ENCODE measurements at regions not wholly inside any gene's neighbourhood (a gene's known extent, or its start where the extent isn't known, plus 50 kb on each side); places are given as distances from the start of the nearest gene placed in this dataset.

DNA sequence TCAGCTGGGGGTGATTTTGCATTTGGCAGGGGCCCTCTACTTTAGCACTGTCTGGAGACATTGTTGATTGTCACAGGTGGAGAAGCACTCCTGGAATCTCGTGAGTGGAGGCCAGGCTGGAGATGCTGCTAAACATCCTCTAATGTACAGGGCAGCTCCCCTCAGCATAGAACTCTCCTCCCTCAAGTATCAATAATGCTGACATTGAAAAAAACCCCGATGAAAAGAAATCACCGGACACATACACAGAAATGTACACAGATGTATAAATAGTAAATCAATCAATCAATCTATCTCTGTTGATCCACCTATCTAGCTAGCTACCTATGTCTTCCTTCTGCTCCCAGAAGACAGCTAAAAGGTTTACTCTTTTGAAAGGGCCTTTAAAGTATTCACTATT is 89.4 kb upstream of the KCNJ15 start:
- Histone ChIP-seq H3K4me1 (peaks cover 0 to 20% (median 0%) of the 10 kb centered on the region in 4 donors), H3K36me3 (no peaks in the 10 kb centered on the region), H3K27ac (no peak overlapping the region), H3K27me3 (no peaks in the 10 kb centered on the region), H3K4me3 (no peak overlapping the region), H3K9me3 (no peaks in the 10 kb centered on the region)
- TF ChIP-seq EP300 (IDR thresholded peaks at IDR 0.05) = no peak
- no peak for TF ChIP-seq CTCF (IDR thresholded peaks at IDR 0.05)
- no peak for TF ChIP-seq POLR2A (IDR thresholded peaks at IDR 0.05)
- 91 to 93% methylated on average over 3 of the region's 3 CpGs for WGBS, 2 donors
- DNase-seq (ENCODE audit: low spot score in 2 of 2) = no peak

GRCh38 chr21:38170283-38170682 is 86.5 kb upstream of the KCNJ15 start:
- WGBS, 2 donors = 46 to 59% methylated on average over 2 of the region's 2 CpGs
- no peak overlapping the region for H3K27ac ChIP-seq
- H3K36me3 ChIP-seq = no peaks in the 10 kb centered on the region
- H3K4me1 ChIP-seq = peaks cover 0 to 20% (median 0%) of the 10 kb centered on the region in 4 donors
- H3K27me3 ChIP-seq = no peaks in the 10 kb centered on the region
- H3K9me3 ChIP-seq = no peaks in the 10 kb centered on the region
- no peak for DNase-seq (ENCODE audit: low spot score in 2 of 2)
- no peak overlapping the region for H3K4me3 ChIP-seq
- no peak for TF ChIP-seq POLR2A (IDR thresholded peaks at IDR 0.05)
- no peak for TF ChIP-seq CTCF (IDR thresholded peaks at IDR 0.05)
- no peak for TF ChIP-seq EP300 (IDR thresholded peaks at IDR 0.05)

DNA sequence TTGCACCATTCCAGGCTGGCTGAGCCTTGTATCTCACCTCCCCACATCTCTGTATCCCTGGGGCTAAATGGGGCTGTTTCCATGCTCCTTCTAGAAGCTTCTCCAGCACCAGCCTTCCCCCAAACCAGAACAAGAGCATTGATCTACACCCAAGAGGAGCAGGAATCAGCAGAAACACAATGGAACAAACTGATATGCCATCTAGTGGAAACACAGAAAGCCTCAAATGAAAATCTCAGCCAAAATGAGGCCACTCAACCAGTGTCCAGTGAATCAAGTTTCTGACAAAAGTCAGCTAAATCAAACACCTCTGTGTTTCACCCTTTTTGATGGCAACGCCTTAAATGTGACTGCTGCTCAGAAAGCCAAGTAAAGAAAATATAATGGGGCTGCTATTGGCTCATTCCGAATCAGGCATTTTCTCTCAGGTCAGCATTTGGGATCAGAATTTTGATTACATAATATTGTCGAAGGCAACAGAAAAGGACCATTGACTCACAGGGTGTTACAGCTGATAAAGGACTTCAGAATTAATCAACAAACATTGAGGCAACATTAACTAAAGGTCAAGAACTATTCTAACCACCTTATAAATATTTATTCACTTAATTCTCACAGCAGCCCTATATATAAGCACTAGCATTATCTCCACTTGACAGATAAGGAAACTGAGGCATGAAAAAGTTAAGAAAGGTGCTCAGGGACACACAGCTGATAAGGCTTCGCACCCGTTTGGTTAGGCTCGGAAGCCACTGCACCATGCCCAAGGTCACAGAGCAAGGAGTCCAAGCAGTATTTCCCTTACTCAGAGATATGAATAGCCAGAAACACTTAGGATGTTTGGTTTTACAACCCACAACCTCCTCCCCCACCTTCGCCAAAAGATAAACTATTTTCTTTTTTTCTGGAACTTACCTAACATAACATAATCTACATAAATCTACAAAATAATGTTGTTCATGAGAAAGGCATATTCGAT is 85.8 kb upstream of the KCNJ15 start:
- TF ChIP-seq POLR2A (IDR thresholded peaks at IDR 0.05) (no peak), EP300 (IDR thresholded peaks at IDR 0.05) (no peak), CTCF (IDR thresholded peaks at IDR 0.05) (no peak)
- no peaks in the 10 kb centered on the region for H3K9me3 ChIP-seq
- no peaks in the 10 kb centered on the region for H3K36me3 ChIP-seq
- no peak overlapping the region for H3K4me3 ChIP-seq
- H3K27ac ChIP-seq = no peak overlapping the region
- DNase-seq (ENCODE audit: low spot score in 2 of 2) = no peak
- peaks cover 0 to 18% (median 0%) of the 10 kb centered on the region in 4 donors for H3K4me1 ChIP-seq
- whole genome bisulfite sequencing, 2 donors = 44 to 51% methylated on average over 8 of the region's 8 CpGs
- no peaks in the 10 kb centered on the region for H3K27me3 ChIP-seq

- Histone ChIP-seq H3K36me3 (no peaks in the 10 kb centered on the region), H3K4me1 (peaks cover 0 to 13% (median 0%) of the 10 kb centered on the region in 4 donors)
- 36 to 45% methylated on average over 12 of the region's 12 CpGs for WGBS, 2 donors
These were observed 85.0 kb upstream of the KCNJ15 start for GRCh38 chr21:38171723-38172344.

More at GRCh38 chr21:38171723-38172344, 85.0 kb upstream of the KCNJ15 start:
- Histone ChIP-seq H3K27me3 (no peaks in the 10 kb centered on the region), H3K4me3 (no peak overlapping the region), H3K9me3 (no peaks in the 10 kb centered on the region), H3K27ac (no peak overlapping the region)
- TF ChIP-seq POLR2A (IDR thresholded peaks at IDR 0.05) (no peak), CTCF (IDR thresholded peaks at IDR 0.05) (no peak), EP300 (IDR thresholded peaks at IDR 0.05) (no peak)
- no peak for DNase-seq (ENCODE audit: low spot score in 2 of 2)
